DND-41 (cell line): ENCODE measurements at regions not wholly inside any gene's neighbourhood (a gene's known extent, or its start where the extent isn't known, plus 50 kb on each side); places are given as distances from the start of the nearest gene placed in this dataset.

ENCODE experiments used
- ATAC-seq: fragments of 200-7000 bp; cut with Tn5 transposase; 3 replicates; pipeline ENCODE4 v1.9.1; 2021; ENCODE audit warnings: low read depth; ENCODE audit not compliant: insufficient read depth
- DNase-seq: peaks from one replicate; pipeline ENCODE4 v3.0.0-alpha.2; 2020
- H2AFZ ChIP-seq: 2 replicates; pipeline ENCODE4 v1.6.0; 2012; ENCODE audit warnings: low read depth, low read length
- H3K27ac ChIP-seq: 2 replicates; pipeline ENCODE4 v1.5.1; 2012; ENCODE audit warnings: low read length, inconsistent platforms
- H3K27me3 ChIP-seq: fragments of 200-600 bp; sonication (generic); 2 replicates; pipeline ENCODE4 v1.6.0; 2012; ENCODE audit warnings: low read length, mild to moderate bottlenecking, inconsistent platforms; ENCODE audit not compliant: insufficient read depth, poor library complexity
- H3K36me3 ChIP-seq: 2 replicates; pipeline ENCODE4 v1.5.1; 2012; ENCODE audit warnings: low read length, inconsistent platforms; ENCODE audit not compliant: insufficient read depth
- H3K4me1 ChIP-seq: 2 replicates; pipeline ENCODE4 v1.5.1; 2012; ENCODE audit warnings: mild to moderate bottlenecking, low read length; ENCODE audit not compliant: insufficient read depth
- H3K4me2 ChIP-seq: 2 replicates; pipeline ENCODE4 v1.6.0; 2012; ENCODE audit warnings: mild to moderate bottlenecking, moderate library complexity, low read length, inconsistent platforms; ENCODE audit not compliant: insufficient read depth
- H3K4me3 ChIP-seq, 2 experiments: fragments of 200-600 bp in 1 of 2; shearing (Covaris generic) in 1 of 2; 2 replicates each; pipeline ENCODE4 v1.5.1; 2012 to 2016; ENCODE audit warnings: inconsistent platforms in 2 of 2, low read length in 2 of 2, mild to moderate bottlenecking in 2 of 2, low read depth in 1 of 2, moderate library complexity in 1 of 2
- H3K79me2 ChIP-seq: 2 replicates; pipeline ENCODE4 v1.6.0; 2012; ENCODE audit warnings: low read length, inconsistent platforms; ENCODE audit not compliant: insufficient read depth
- H3K9ac ChIP-seq: 2 replicates; pipeline ENCODE4 v1.6.0; 2012; ENCODE audit warnings: low read depth, mild to moderate bottlenecking, inconsistent platforms, low read length, moderate library complexity
- H3K9me3 ChIP-seq: 2 replicates; pipeline ENCODE4 v1.5.1; 2012; ENCODE audit warnings: low read length, moderate library complexity, mild to moderate bottlenecking, inconsistent platforms; ENCODE audit not compliant: insufficient read depth, severe bottlenecking
- H4K20me1 ChIP-seq: 2 replicates; pipeline ENCODE4 v1.6.0; 2012; ENCODE audit warnings: low read length; ENCODE audit not compliant: insufficient read depth
- EZH2 ChIP-seq: IDR thresholded peaks from 3 replicates; pipeline ENCODE4 v1.6.1; 2012; ENCODE audit warnings: borderline replicate concordance, low read depth, mild to moderate bottlenecking, moderate library complexity, low read length, inconsistent platforms; ENCODE audit not compliant: severe bottlenecking
- TF ChIP-seq, protein P1 (sequence below): IDR thresholded peaks from 2 replicates; pipeline ENCODE4 v1.5.1; 2012; ENCODE audit warnings: borderline replicate concordance, low read length, moderate library complexity, mild to moderate bottlenecking; ENCODE audit not compliant: poor library complexity, severe bottlenecking; ENCODE audit errors: extremely low read depth

DNA sequence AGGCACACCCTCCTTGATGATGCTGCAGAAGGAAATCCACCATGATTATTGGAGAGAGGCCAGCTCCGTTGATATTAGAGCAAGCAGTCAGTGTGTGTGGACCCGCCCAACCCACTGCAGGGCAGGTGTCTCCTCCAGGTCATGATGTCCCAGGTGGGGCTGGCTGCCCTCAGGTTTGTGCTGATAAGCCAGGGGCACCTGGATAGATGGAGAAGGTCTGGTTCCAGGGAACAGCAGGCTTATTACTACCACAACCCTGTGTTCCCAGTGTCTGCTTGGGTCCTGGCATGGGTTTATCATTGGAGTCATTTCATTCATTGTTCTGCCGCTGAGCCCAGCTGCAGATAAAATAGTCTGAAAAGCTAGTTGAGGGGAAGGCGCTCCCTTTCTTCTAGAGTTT, 181.1 kb upstream of the NECTIN1 start:
- H3K79me2 ChIP-seq = no peaks in the 10 kb centered on the region
- DNase-seq (no peak), ATAC-seq (no peak)
- H4K20me1 ChIP-seq = no peaks in the 10 kb centered on the region
- H3K27ac ChIP-seq = no peak overlapping the region
- H3K9me3 ChIP-seq = no peaks in the 10 kb centered on the region
- H3K4me3 ChIP-seq = no peak overlapping the region
- H3K9ac ChIP-seq = no peak overlapping the region
- H3K4me1 ChIP-seq = no peaks in the 10 kb centered on the region
- H2AFZ ChIP-seq = no peak overlapping the region
- peaks cover 7% of the 10 kb centered on the region for H3K27me3 ChIP-seq
- H3K36me3 ChIP-seq = no peaks in the 10 kb centered on the region
- TF ChIP-seq, protein P1, sequence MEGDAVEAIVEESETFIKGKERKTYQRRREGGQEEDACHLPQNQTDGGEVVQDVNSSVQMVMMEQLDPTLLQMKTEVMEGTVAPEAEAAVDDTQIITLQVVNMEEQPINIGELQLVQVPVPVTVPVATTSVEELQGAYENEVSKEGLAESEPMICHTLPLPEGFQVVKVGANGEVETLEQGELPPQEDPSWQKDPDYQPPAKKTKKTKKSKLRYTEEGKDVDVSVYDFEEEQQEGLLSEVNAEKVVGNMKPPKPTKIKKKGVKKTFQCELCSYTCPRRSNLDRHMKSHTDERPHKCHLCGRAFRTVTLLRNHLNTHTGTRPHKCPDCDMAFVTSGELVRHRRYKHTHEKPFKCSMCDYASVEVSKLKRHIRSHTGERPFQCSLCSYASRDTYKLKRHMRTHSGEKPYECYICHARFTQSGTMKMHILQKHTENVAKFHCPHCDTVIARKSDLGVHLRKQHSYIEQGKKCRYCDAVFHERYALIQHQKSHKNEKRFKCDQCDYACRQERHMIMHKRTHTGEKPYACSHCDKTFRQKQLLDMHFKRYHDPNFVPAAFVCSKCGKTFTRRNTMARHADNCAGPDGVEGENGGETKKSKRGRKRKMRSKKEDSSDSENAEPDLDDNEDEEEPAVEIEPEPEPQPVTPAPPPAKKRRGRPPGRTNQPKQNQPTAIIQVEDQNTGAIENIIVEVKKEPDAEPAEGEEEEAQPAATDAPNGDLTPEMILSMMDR = no peak
- no peak for TF ChIP-seq EZH2
- H3K4me2 ChIP-seq = no peak overlapping the region

GRCh38 chr11:119909495-119909894, 180.5 kb upstream of the NECTIN1 start:
- Histone ChIP-seq H3K36me3 (no peaks in the 10 kb centered on the region), H3K4me3 (no peak overlapping the region), H3K27ac (no peak overlapping the region), H3K27me3 (peaks cover 9% of the 10 kb centered on the region), H3K9me3 (no peaks in the 10 kb centered on the region), H3K4me1 (no peaks in the 10 kb centered on the region), H3K79me2 (no peaks in the 10 kb centered on the region), H2AFZ (no peak overlapping the region), H4K20me1 (no peaks in the 10 kb centered on the region), H3K4me2 (no peak overlapping the region), H3K9ac (no peak overlapping the region)
- ATAC-seq = no peak
- no peak for DNase-seq
- no peak for TF ChIP-seq EZH2
- TF ChIP-seq, protein P1 = no peak

GRCh38 chr11:119909077-119909476, 180.1 kb upstream of the NECTIN1 start:
- Histone ChIP-seq H3K27me3 (peaks cover 9% of the 10 kb centered on the region), H3K4me3 (no peak overlapping the region), H2AFZ (no peak overlapping the region), H3K4me1 (no peaks in the 10 kb centered on the region), H3K36me3 (no peaks in the 10 kb centered on the region), H3K4me2 (no peak overlapping the region), H3K9ac (no peak overlapping the region), H3K79me2 (no peaks in the 10 kb centered on the region), H4K20me1 (no peaks in the 10 kb centered on the region), H3K9me3 (no peaks in the 10 kb centered on the region), H3K27ac (no peak overlapping the region)
- DNase-seq (no peak), ATAC-seq (no peak)
- TF ChIP-seq, protein P1 = no peak
- TF ChIP-seq EZH2 = no peak

- Histone ChIP-seq H3K4me1 (no peaks in the 10 kb centered on the region), H3K9me3 (no peaks in the 10 kb centered on the region), H4K20me1 (no peaks in the 10 kb centered on the region), H3K4me2 (no peak overlapping the region), H3K27ac (no peak overlapping the region), H3K36me3 (no peaks in the 10 kb centered on the region), H3K9ac (no peak overlapping the region), H2AFZ (no peak overlapping the region), H3K27me3 (peaks cover 13% of the 10 kb centered on the region), H3K79me2 (no peaks in the 10 kb centered on the region), H3K4me3 (no peak overlapping the region)
- ATAC-seq (no peak), DNase-seq (no peak)
- TF ChIP-seq, protein P1 = no peak
- TF ChIP-seq EZH2 = no peak
Measured at GRCh38 chr11:119908573-119908904, 179.5 kb upstream of the NECTIN1 start.
